PC-9 (cell line): ENCODE measurements at regions not wholly inside any gene's neighbourhood (a gene's known extent, or its start where the extent isn't known, plus 50 kb on each side); places are given as distances from the start of the nearest gene placed in this dataset.

Source experiments
- BruUV-seq: library from RNA; stranded (reverse); fragments of 400-500 nt; replicated peaks from 2 replicates; lab custom pipeline; 2021; lab: Mats Ljungman, UMichigan
- CTCF ChIA-PET: fragments of 300-600 bp; sonication (Branson Sonifier 250); formaldehyde crosslinking; loops from one replicate; lab custom pipeline; 2022; ENCODE audit warnings: antibody characterized with exemption; lab: Charles Lee
- POLR2A ChIA-PET: fragments of 300-600 bp; sonication (Branson Sonifier 250); formaldehyde crosslinking; loops from one replicate; lab custom pipeline; 2022; ENCODE audit warnings: antibody characterized with exemption; ENCODE audit not compliant: unreplicated experiment; lab: Charles Lee
- DNase-seq, 2 experiments: peaks; one replicate each; pipeline versions ENCODE4 v3.0.0 to v3.0.0-alpha.2; 2015 to 2022; ENCODE audit warnings: mixed read lengths in 1 of 2
- H2AFZ ChIP-seq: fragments of 200-600 bp; sonication (generic); 2 replicates; pipeline ENCODE4 v1.8.1; 2017; ENCODE audit warnings: antibody characterized with exemption
- H3F3A ChIP-seq: fragments of 200-600 bp; sonication (generic); 2 replicates; pipeline ENCODE4 v1.8.1; 2017; ENCODE audit warnings: antibody characterized with exemption, mild to moderate bottlenecking, low read depth; ENCODE audit not compliant: insufficient read depth
- H3K27ac ChIP-seq: fragments of 200-600 bp; sonication (generic); 2 replicates; pipeline ENCODE4 v1.6.1; 2016; ENCODE audit warnings: mixed run types
- H3K27me3 ChIP-seq: fragments of 200-600 bp; sonication (generic); 2 replicates; pipeline ENCODE4 v1.6.1; 2016; ENCODE audit warnings: low read depth, mixed run types; ENCODE audit not compliant: insufficient read depth
- H3K36me3 ChIP-seq: fragments of 200-600 bp; sonication (generic); 2 replicates; pipeline ENCODE4 v1.6.1; 2016; ENCODE audit warnings: low read depth, mixed run types
- H3K4me1 ChIP-seq: fragments of 200-600 bp; sonication (generic); replicated peaks from 2 replicates; pipeline ENCODE4 v1.6.1; 2016; ENCODE audit warnings: mixed run types; ENCODE audit not compliant: insufficient read depth
- H3K4me2 ChIP-seq: fragments of 200-600 bp; sonication (generic); 2 replicates; pipeline ENCODE4 v1.6.1; 2017; ENCODE audit warnings: mixed run types
- H3K4me3 ChIP-seq: fragments of 200-600 bp; sonication (generic); 2 replicates; pipeline ENCODE4 v1.6.1; 2016; ENCODE audit warnings: mixed run types
- H3K79me2 ChIP-seq: fragments of 200-600 bp; sonication (generic); 2 replicates; pipeline ENCODE4 v1.6.1; 2017; ENCODE audit warnings: low read depth, mixed run types
- H3K9me2 ChIP-seq: fragments of 200-600 bp; sonication (generic); 2 replicates; pipeline ENCODE4 v1.8.1; 2017; ENCODE audit warnings: mild to moderate bottlenecking; ENCODE audit not compliant: insufficient read depth
- H3K9me3 ChIP-seq: fragments of 200-600 bp; sonication (generic); 2 replicates; pipeline ENCODE4 v1.8.1; 2016; ENCODE audit warnings: low read depth; ENCODE audit not compliant: insufficient read depth
- H4K20me1 ChIP-seq: fragments of 200-600 bp; sonication (generic); 2 replicates; pipeline ENCODE4 v1.8.1; 2017; ENCODE audit not compliant: insufficient read depth
- CTCF ChIP-seq: fragments of 200-600 bp; sonication (generic); conservative IDR thresholded peaks from 2 replicates; pipeline ENCODE4 v1.6.1; 2017; ENCODE audit warnings: mixed run types, antibody characterized with exemption, mild to moderate bottlenecking, moderate library complexity
- EZH2 ChIP-seq: fragments of 200-600 bp; sonication (generic); IDR thresholded peaks from 2 replicates; pipeline ENCODE4 v1.8.0; 2017; ENCODE audit warnings: antibody characterized with exemption, low read depth
- intact Hi-C: fragments of 100-400 bp; cut with micrococcal nuclease; formaldehyde crosslinking; loops from one replicate; pipeline ENCODE4 v1.10.0; 2022; ENCODE audit not compliant: unreplicated experiment

DNA sequence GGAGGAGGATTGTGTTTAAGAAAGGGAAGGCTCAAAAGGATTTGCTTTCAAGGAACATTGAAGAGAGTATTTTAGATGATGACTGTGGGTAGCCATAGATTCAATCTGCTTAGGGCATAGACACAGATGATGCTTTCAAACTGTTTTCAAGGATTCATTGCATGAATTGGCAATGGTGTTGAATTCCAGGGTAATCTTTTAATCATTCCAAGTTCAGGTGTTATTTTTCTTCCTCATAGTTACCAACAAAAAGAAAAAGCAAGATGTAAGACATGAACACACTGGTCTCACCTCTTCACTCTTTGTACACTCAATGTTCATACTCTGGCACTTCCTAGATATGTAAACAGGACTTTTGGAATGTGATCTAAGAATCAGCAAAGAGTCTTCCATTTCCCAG, 167.0 kb upstream of the RHOBTB1 start:
- POLR2A ChIA-PET, result no interaction called here
- Histone ChIP-seq H3K4me2 (no peak overlapping the region), H3K27me3 (no peaks in the 10 kb centered on the region), H3K4me3 (no peak overlapping the region), H4K20me1 (no peaks in the 10 kb centered on the region), H3K36me3 (no peaks in the 10 kb centered on the region), H3K9me2 (no peaks in the 10 kb centered on the region), H3F3A (no peaks in the 10 kb centered on the region), H3K4me1 (no peaks in the 10 kb centered on the region), H2AFZ (no peak overlapping the region), H3K9me3 (no peaks in the 10 kb centered on the region), H3K27ac (no peak overlapping the region), H3K79me2 (no peaks in the 10 kb centered on the region)
- CTCF ChIA-PET, result no interaction called here
- BruUV-seq, result no TSS peak
- intact Hi-C loops, result no loop called here
- TF ChIP-seq CTCF, result no peak
- TF ChIP-seq EZH2, result no peak
- no peak for DNase-seq

- H3K9me2 ChIP-seq, result no peaks in the 10 kb centered on the region
- H3F3A ChIP-seq, result no peaks in the 10 kb centered on the region
- H3K36me3 ChIP-seq, result no peaks in the 10 kb centered on the region
- ChIA-PET POLR2A (no interaction called here), CTCF (no interaction called here)
- H3K4me2 ChIP-seq, result no peak overlapping the region
- H4K20me1 ChIP-seq, result no peaks in the 10 kb centered on the region
- H2AFZ ChIP-seq, result no peak overlapping the region
- BruUV-seq, result no TSS peak
- H3K9me3 ChIP-seq, result no peaks in the 10 kb centered on the region
- no peaks in the 10 kb centered on the region for H3K79me2 ChIP-seq
- H3K4me3 ChIP-seq, result no peak overlapping the region
- H3K27ac ChIP-seq, result no peak overlapping the region
- H3K27me3 ChIP-seq, result no peaks in the 10 kb centered on the region
- TF ChIP-seq CTCF (no peak), EZH2 (no peak)
- intact Hi-C loops, result no loop called here
- no peak for DNase-seq
- H3K4me1 ChIP-seq, result no peaks in the 10 kb centered on the region
Observed at GRCh38 chr10:61110188-61110844, 166.3 kb upstream of the RHOBTB1 start.

DNA sequence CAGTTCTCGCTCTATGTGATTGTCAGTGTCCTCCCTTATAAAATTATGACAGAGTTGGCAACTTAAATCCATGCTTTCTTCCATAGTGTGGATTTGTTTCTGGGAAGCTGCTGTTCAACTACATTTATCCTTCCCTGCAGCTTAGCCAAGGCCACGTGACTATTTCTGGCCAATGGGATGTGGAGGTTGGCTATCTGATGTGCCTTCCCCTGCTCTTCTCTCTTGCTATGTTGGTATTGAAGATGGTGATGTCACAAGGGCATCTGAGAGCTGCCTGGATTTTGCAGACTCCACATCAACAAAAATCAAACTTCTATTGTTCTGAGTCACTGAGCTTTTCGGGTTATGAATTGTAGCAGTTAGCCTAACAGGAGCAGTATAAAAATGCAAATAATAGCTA, 164.9 kb upstream of the RHOBTB1 start:
- no peaks in the 10 kb centered on the region for H3K36me3 ChIP-seq
- BruUV-seq, result no TSS peak
- POLR2A ChIA-PET, result no interaction called here

More for the DNA sequence above, 164.9 kb upstream of the RHOBTB1 start:
- intact Hi-C loops, result no loop called here
- H2AFZ ChIP-seq, result no peak overlapping the region
- no peaks in the 10 kb centered on the region for H3K4me1 ChIP-seq
- no peaks in the 10 kb centered on the region for H3K9me3 ChIP-seq
- DNase-seq, result no peak
- no peaks in the 10 kb centered on the region for H3K9me2 ChIP-seq
- H3K27ac ChIP-seq, result no peak overlapping the region
- H3F3A ChIP-seq, result no peaks in the 10 kb centered on the region
- H3K79me2 ChIP-seq, result no peaks in the 10 kb centered on the region
- no peaks in the 10 kb centered on the region for H4K20me1 ChIP-seq
- H3K27me3 ChIP-seq, result no peaks in the 10 kb centered on the region
- CTCF ChIA-PET, result no interaction called here
- no peak overlapping the region for H3K4me3 ChIP-seq
- TF ChIP-seq CTCF, result no peak
- TF ChIP-seq EZH2, result no peak
- H3K4me2 ChIP-seq, result no peak overlapping the region
